Glutamatergic neuron (in vitro differentiated cells): ENCODE measurements at regions not wholly inside any gene's neighbourhood (a gene's known extent, or its start where the extent isn't known, plus 50 kb on each side); places are given as distances from the start of the nearest gene placed in this dataset.

Experiments used
- DNase-seq: peaks from one replicate; pipeline ENCODE4 v3.0.0; 2022
- H3K27ac Mint-ChIP-seq: one replicate; pipeline ENCODE4 v1.8.0; 2020; ENCODE audit warnings: mild to moderate bottlenecking, mixed read lengths, inconsistent platforms; ENCODE audit not compliant: unreplicated experiment
- H3K27me3 Mint-ChIP-seq: one replicate; pipeline ENCODE4 v1.8.0; 2020; ENCODE audit warnings: mild to moderate bottlenecking, moderate library complexity, mixed read lengths, inconsistent platforms; ENCODE audit not compliant: unreplicated experiment
- H3K36me3 Mint-ChIP-seq: one replicate; pipeline ENCODE4 v1.8.0; 2020; ENCODE audit warnings: mild to moderate bottlenecking, mixed read lengths, inconsistent platforms; ENCODE audit not compliant: unreplicated experiment
- H3K4me1 Mint-ChIP-seq: one replicate; pipeline ENCODE4 v1.8.0; 2020; ENCODE audit warnings: mild to moderate bottlenecking, low read depth, mixed read lengths, inconsistent platforms; ENCODE audit not compliant: unreplicated experiment
- H3K4me3 Mint-ChIP-seq: one replicate; pipeline ENCODE4 v1.8.0; 2020; ENCODE audit warnings: mild to moderate bottlenecking, mixed read lengths, inconsistent platforms; ENCODE audit not compliant: unreplicated experiment
- H3K9me3 Mint-ChIP-seq: one replicate; pipeline ENCODE4 v1.8.0; 2020; ENCODE audit warnings: mild to moderate bottlenecking, moderate library complexity, mixed read lengths, inconsistent platforms; ENCODE audit not compliant: unreplicated experiment
- TF ChIP-seq, protein P1 (sequence below): fragments of 200-600 bp; sonication (generic); IDR thresholded peaks from one replicate; pipeline ENCODE4 v1.5.0; 2021; ENCODE audit not compliant: partially characterized antibody, unreplicated experiment

DNA sequence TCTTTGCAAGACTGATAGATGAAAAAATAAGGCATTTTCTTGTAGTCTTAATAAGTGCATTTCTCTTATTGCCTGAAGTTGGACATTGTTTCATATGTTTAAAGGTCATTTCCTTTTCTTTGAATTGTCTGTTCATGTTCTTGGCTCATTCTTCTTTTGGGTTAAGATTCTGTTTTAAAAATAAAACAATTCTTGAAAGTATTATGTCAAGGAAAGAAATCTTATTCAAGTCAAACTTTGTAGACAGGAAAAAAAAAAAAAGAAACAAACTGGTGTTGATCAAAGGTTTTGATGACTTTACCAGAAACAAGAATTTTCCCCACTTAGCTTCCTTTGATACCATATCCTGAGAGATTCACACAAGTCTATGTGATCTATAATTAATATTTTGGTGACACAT lies 132.9 kb upstream of the AADACL2 start:
- TF ChIP-seq, protein P1, sequence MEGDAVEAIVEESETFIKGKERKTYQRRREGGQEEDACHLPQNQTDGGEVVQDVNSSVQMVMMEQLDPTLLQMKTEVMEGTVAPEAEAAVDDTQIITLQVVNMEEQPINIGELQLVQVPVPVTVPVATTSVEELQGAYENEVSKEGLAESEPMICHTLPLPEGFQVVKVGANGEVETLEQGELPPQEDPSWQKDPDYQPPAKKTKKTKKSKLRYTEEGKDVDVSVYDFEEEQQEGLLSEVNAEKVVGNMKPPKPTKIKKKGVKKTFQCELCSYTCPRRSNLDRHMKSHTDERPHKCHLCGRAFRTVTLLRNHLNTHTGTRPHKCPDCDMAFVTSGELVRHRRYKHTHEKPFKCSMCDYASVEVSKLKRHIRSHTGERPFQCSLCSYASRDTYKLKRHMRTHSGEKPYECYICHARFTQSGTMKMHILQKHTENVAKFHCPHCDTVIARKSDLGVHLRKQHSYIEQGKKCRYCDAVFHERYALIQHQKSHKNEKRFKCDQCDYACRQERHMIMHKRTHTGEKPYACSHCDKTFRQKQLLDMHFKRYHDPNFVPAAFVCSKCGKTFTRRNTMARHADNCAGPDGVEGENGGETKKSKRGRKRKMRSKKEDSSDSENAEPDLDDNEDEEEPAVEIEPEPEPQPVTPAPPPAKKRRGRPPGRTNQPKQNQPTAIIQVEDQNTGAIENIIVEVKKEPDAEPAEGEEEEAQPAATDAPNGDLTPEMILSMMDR: no peak
- no peaks in the 10 kb centered on the region for H3K27me3 Mint-ChIP-seq
- H3K36me3 Mint-ChIP-seq: no peaks in the 10 kb centered on the region
- H3K4me1 Mint-ChIP-seq: no peaks in the 10 kb centered on the region
- no peak for DNase-seq
- no peak overlapping the region for H3K27ac Mint-ChIP-seq
- H3K4me3 Mint-ChIP-seq: no peak overlapping the region
- no peaks in the 10 kb centered on the region for H3K9me3 Mint-ChIP-seq

DNA sequence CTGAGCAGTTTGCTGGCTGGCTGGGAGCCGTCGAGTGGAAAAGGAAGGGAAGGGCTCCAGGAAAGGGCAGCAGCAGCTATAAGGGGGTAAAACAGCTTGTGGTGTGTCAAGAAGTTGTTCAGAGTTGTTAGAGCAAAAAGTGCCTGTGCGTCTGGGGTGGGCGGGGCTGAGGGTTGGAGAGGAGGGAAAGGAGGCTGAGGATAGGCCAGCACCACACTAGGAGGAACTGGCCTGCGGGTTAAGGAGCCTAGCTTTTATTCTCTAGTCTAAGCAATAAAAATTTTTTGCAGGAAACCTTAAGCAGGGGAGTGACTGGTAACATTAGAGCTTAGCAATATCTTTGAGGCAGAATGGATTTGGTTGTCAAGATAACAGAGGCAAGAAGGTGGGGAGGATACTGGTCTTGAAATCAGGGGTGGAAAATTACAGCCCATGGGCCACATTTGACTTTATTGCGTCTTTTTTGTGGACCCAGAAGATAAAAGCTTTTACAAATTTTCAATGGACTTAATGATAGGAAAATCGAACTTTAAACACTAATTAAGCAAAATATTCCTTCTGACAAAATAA lies 134.5 kb upstream of the AADACL2 start:
- no peak overlapping the region for H3K27ac Mint-ChIP-seq
- H3K9me3 Mint-ChIP-seq: no peaks in the 10 kb centered on the region
- H3K4me1 Mint-ChIP-seq: no peaks in the 10 kb centered on the region
- H3K36me3 Mint-ChIP-seq: no peaks in the 10 kb centered on the region
- no peak overlapping the region for H3K4me3 Mint-ChIP-seq
- TF ChIP-seq, protein P1: no peak
- no peaks in the 10 kb centered on the region for H3K27me3 Mint-ChIP-seq
- DNase-seq: no peak

DNA sequence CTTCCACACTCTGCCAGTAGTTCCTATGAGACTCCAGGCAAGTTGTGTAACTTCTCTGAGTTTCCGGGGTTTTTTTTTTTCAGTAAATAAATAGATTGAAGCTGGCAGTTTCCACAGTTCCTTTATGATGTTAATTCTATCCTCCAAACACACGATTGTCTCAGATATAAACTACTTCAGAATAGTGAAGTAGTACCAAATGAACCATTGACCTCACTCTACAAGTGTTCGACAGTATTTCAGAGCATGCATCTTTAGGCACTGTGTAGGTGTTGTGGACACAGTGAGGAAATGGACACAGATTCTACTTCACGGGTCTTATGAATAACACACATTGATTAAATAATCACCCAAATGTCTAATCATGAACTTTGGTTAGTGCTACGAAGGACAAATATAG lies 136.1 kb upstream of the IGSF10 start:
- Mint-ChIP-seq H3K9me3 (no peaks in the 10 kb centered on the region), H3K36me3 (no peaks in the 10 kb centered on the region), H3K4me3 (no peak overlapping the region), H3K27ac (no peak overlapping the region), H3K27me3 (no peaks in the 10 kb centered on the region), H3K4me1 (no peaks in the 10 kb centered on the region)
- TF ChIP-seq, protein P1: no peak
- DNase-seq: no peak

DNA sequence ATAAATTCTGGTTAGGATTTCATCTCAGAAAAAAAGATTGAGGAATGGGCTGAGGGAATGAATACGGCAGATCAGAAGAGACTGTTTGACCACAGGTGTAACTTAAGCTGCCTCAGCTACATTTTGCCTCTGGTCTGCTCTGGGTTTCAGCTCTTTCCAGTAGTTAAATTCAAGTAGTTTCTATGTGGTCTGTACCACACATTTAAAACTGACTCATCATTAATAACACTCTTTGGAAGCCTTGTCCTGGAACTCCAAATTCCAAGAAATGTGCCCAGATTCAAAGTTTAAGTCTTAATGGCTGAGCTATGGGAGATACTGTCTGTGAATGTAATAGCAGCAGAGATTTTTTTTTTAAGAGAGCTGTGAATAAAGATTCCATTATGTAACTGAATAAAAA lies 133.1 kb upstream of the IGSF10 start:
- Mint-ChIP-seq H3K27ac (no peak overlapping the region), H3K27me3 (no peaks in the 10 kb centered on the region), H3K36me3 (no peaks in the 10 kb centered on the region), H3K4me1 (no peaks in the 10 kb centered on the region), H3K4me3 (no peak overlapping the region), H3K9me3 (no peaks in the 10 kb centered on the region)
- TF ChIP-seq, protein P1: no peak
- DNase-seq: no peak

DNA sequence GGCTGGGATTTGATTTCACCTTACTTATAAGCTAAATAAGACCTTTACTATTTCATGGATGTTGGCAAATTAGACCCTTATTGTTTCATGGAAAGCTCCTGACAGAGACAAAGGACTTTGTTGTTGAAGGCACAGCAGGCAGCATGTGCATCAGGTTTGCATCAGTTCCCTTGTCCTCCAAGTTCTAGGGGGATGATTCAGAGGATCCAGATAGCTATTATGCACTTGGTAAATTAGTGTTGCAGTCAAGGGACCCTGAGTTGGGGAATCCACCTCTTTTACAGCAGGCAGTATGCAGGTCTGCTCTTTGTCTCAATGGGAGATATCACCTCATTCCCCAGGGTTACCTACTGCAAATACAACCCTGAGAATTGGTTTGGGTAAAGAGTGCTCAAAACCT lies 131.4 kb upstream of the IGSF10 start:
- Mint-ChIP-seq H3K9me3 (peaks cover 4% of the 10 kb centered on the region), H3K27me3 (no peaks in the 10 kb centered on the region), H3K4me1 (no peaks in the 10 kb centered on the region), H3K36me3 (no peaks in the 10 kb centered on the region), H3K27ac (no peak overlapping the region), H3K4me3 (no peak overlapping the region)
- no peak for DNase-seq
- TF ChIP-seq, protein P1: no peak
